ENCODE measurements at regions not wholly inside any gene's neighbourhood (a gene's known extent, or its start where the extent isn't known, plus 50 kb on each side); places are given as distances from the start of the nearest gene placed in this dataset.
"Not testable (repeated sequence)": the region's sequence is repeated elsewhere in the genome, so short reads cannot be mapped to it uniquely, and the experiment has no call there.

- DNase-seq, result no peak
Observed at GRCh38 chr3:94413336-94414108, 350.7 kb downstream of the NSUN3 start.

GRCh38 chr3:94414418-94414817 lies 351.6 kb downstream of the NSUN3 start:
- no peak for DNase-seq

- no peak for DNase-seq
Observed at GRCh38 chr3:94416768-94417167, 353.9 kb downstream of the NSUN3 start.

GRCh38 chr3:94417963-94418455 lies 355.1 kb downstream of the NSUN3 start:
- DNase-seq, result no peak

GRCh38 chr3:94420931-94421330 lies 358.1 kb downstream of the NSUN3 start:
- DNase-seq, result no peak

- no peak for DNase-seq
Observed at GRCh38 chr3:94423578-94423977, 360.7 kb downstream of the NSUN3 start.

GRCh38 chr3:94429517-94429916 lies 366.7 kb downstream of the NSUN3 start:
- DNase-seq, result no peak

- no peak for DNase-seq
Observed at GRCh38 chr3:94431876-94432570, 369.2 kb downstream of the NSUN3 start.

GRCh38 chr3:94433811-94434210 lies 370.9 kb downstream of the NSUN3 start:
- DNase-seq, result no peak

- no peak for DNase-seq
Observed at GRCh38 chr3:94440767-94441493, 378.1 kb downstream of the NSUN3 start.

- DNase-seq, result no peak
Observed at GRCh38 chr3:94441494-94441847, 378.6 kb downstream of the NSUN3 start.

- DNase-seq, result no peak
Observed at GRCh38 chr3:94453864-94454263, 391.0 kb downstream of the NSUN3 start.

- no peak for DNase-seq
Observed at GRCh38 chr3:94459167-94459566, 396.3 kb downstream of the NSUN3 start.

GRCh38 chr3:94460931-94461330 lies 398.1 kb downstream of the NSUN3 start:
- DNase-seq, result no peak

GRCh38 chr3:94462931-94463330 lies 400.1 kb downstream of the NSUN3 start:
- no peak for DNase-seq

GRCh38 chr3:94472511-94472910 lies 409.6 kb downstream of the NSUN3 start:
- DNase-seq, result no peak

GRCh38 chr3:94481226-94481898 lies 418.5 kb downstream of the NSUN3 start:
- no peak for DNase-seq

- no peak for DNase-seq
Observed at GRCh38 chr3:94482686-94483085, 419.8 kb downstream of the NSUN3 start.

GRCh38 chr3:94483403-94483802 lies 420.5 kb downstream of the NSUN3 start:
- DNase-seq, result no peak

- no peak for DNase-seq
Observed at GRCh38 chr3:94494992-94495391, 432.1 kb downstream of the NSUN3 start.

- no peak for DNase-seq
Observed at GRCh38 chr3:94500146-94500545, 437.3 kb downstream of the NSUN3 start.

GRCh38 chr3:94507354-94507753 lies 444.5 kb downstream of the NSUN3 start:
- DNase-seq, result not testable (repeated sequence)

- DNase-seq, result no peak
Observed at GRCh38 chr3:94512876-94513275, 450.0 kb downstream of the NSUN3 start.

All from RPMI8226 (cell line).